ENCODE measurements at regions not wholly inside any gene's neighbourhood (a gene's known extent, or its start where the extent isn't known, plus 50 kb on each side); places are given as distances from the start of the nearest gene placed in this dataset.

DNA sequence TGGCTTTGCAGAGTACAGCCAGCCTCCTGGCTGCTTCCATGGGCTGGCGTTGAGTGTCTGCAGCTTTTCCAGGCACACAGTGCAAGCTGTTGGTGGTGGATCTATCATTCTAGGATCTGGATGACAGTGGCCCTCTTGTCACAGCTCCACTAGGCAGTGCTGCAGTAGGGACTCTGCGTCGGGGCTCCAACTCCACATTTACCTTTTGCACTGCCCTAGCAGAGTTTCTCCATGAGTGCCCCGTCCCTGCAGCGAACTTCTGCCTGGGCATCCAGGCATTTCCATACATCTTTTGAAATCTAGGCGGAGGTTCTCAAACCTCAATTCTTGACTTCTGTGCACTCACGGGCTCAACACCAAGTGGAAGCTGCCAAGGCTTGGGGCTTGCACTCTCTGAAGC is 1697.3 kb upstream of the MIR17HG start:
- TF ChIP-seq, protein P1, sequence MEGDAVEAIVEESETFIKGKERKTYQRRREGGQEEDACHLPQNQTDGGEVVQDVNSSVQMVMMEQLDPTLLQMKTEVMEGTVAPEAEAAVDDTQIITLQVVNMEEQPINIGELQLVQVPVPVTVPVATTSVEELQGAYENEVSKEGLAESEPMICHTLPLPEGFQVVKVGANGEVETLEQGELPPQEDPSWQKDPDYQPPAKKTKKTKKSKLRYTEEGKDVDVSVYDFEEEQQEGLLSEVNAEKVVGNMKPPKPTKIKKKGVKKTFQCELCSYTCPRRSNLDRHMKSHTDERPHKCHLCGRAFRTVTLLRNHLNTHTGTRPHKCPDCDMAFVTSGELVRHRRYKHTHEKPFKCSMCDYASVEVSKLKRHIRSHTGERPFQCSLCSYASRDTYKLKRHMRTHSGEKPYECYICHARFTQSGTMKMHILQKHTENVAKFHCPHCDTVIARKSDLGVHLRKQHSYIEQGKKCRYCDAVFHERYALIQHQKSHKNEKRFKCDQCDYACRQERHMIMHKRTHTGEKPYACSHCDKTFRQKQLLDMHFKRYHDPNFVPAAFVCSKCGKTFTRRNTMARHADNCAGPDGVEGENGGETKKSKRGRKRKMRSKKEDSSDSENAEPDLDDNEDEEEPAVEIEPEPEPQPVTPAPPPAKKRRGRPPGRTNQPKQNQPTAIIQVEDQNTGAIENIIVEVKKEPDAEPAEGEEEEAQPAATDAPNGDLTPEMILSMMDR (IDR thresholded peaks at IDR 0.05; ENCODE audit: extremely low read depth, missing control alignments): no peak
- DNase-seq (ENCODE audit: low spot score): no peak

DNA sequence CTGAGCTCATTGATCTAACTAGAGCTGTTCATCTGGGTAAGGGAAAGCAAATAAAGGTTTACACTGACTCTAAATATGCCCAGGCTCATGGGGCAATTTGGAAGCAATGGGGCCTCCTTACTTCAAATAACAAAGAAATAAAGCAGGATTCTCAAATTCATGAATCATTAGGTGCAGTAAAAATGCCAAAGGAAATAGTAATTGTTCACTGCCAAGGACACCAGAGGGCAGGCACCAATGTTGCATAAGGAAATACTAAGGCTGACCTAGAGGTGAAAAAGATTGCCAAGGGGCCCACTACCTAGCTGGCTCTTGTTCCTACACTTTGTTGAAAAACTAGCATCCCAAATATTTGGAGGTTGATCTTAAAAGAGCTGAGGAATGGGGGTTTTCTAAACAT is 1686.7 kb upstream of the MIR17HG start:
- DNase-seq (ENCODE audit: low spot score): no peak
- TF ChIP-seq, protein P1 (IDR thresholded peaks at IDR 0.05; ENCODE audit: extremely low read depth, missing control alignments): no peak

DNA sequence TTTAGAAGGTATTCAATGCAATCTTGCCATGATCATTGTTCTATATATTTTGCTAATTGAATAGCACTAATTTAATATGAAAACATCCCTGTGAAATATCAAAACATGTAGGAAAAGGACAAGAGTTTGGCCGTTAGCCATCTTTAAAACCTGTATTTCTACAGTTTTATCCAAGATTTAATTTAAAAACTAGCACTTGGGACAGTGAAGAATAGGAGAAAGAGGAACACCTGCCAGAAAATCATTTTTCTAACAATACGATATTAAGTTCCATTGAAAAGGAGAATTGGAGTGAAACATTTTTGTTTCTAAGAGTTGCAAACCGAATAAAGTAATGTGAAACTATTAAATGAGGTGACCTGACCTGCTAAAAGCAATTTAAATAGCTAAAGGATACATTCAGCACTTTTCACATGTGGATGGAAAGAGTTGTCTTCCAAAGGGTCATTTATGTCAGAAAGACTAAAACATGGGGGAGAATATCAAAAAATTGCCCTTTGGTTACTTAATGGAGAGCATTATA is 1673.6 kb upstream of the MIR17HG start:
- TF ChIP-seq, protein P1 (IDR thresholded peaks at IDR 0.05; ENCODE audit: extremely low read depth, missing control alignments): no peak
- no peak for DNase-seq (ENCODE audit: low spot score)

GRCh38 chr13:89678466-89679121 is 1668.9 kb upstream of the MIR17HG start:
- TF ChIP-seq, protein P1 (IDR thresholded peaks at IDR 0.05; ENCODE audit: extremely low read depth, missing control alignments): no peak
- no peak for DNase-seq (ENCODE audit: low spot score)

DNA sequence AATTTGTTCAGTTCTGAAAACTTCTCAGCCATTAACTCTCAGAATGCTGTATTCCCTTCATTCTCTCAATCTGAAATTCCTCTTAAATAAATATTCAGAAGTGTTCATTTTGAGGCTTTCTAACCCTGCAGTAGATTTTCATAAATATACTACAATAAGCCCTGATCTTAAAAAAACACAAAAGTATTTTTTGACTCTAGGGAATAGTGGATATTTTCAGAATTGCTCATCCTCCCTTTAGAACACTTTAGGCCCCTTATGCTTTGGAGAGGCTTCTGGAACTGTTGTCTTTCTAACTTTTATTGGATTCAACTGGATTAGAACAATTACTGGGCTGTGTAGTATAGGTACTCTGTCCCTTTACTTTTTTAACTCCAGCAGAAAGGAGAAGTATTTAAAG is 1662.6 kb upstream of the MIR17HG start:
- TF ChIP-seq, protein P1 (IDR thresholded peaks at IDR 0.05; ENCODE audit: extremely low read depth, missing control alignments): no peak
- DNase-seq (ENCODE audit: low spot score): no peak

- no peak for DNase-seq (ENCODE audit: low spot score)
- TF ChIP-seq, protein P1 (IDR thresholded peaks at IDR 0.05; ENCODE audit: extremely low read depth, missing control alignments): no peak
These were observed 1661.3 kb upstream of the MIR17HG start for GRCh38 chr13:89686171-89686570.

GRCh38 chr13:89687066-89687465 is 1660.4 kb upstream of the MIR17HG start:
- no peak for DNase-seq (ENCODE audit: low spot score)
- TF ChIP-seq, protein P1 (IDR thresholded peaks at IDR 0.05; ENCODE audit: extremely low read depth, missing control alignments): no peak
